ENCODE measurements at regions not wholly inside any gene's neighbourhood (a gene's known extent, or its start where the extent isn't known, plus 50 kb on each side); places are given as distances from the start of the nearest gene placed in this dataset.
"Not testable (repeated sequence)": the region's sequence is repeated elsewhere in the genome, so short reads cannot be mapped to it uniquely, and the experiment has no call there.

DNA sequence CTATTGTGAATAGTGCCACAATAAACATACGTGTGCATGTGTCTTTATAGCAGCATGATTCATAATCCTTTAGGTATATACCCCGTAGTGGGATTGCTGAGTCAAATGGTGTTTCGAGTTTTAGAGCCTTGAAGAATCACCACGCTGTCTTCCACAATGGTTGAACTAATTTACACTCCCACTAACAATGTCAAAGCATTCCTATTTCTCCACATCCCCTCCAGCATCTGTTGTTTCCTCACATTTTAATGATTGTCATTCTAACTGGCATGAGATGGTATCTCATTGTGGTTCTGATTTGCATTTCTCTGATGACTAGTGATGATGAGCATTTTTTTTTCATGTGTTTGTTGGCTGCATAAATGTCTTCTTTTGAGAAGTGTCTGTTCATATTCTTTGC lies 110.4 kb upstream of the RGS1 start:
- H3K4me1 ChIP-seq (replicated peaks in 1 of 4; ENCODE audit: control insufficient read depth in 3 of 4, insufficient read depth in 4 of 4, low read length in 3 of 4); H3K9me3 ChIP-seq (ENCODE audit: insufficient read depth in 2 of 2, low read depth in 1 of 2, low read length in 1 of 2); POLR2A ChIA-PET (ENCODE audit: partially characterized antibody); H3K23me2 ChIP-seq (ENCODE audit: low read depth, low read length); H3K4me2 ChIP-seq (ENCODE audit: insufficient read depth in 1 of 2, low read depth in 2 of 2, low read length in 2 of 2); H2BK5ac ChIP-seq (ENCODE audit: low read depth, low read length); H2BK120ac ChIP-seq (replicated peaks; ENCODE audit: low read depth, low read length); H3K23ac ChIP-seq (ENCODE audit: insufficient read length); H2BK20ac ChIP-seq (ENCODE audit: low read length); H3K9ac ChIP-seq (replicated peaks in 1 of 4; ENCODE audit: extremely low read depth in 1 of 4, low read depth in 3 of 4, low read length in 3 of 4); H2BK15ac ChIP-seq (ENCODE audit: low read length); H3K56ac ChIP-seq (replicated peaks; ENCODE audit: insufficient read length, low read depth, low read length); H2AFZ ChIP-seq (ENCODE audit: low read length); H3K36me3 ChIP-seq (ENCODE audit: control insufficient read depth in 2 of 4, insufficient read depth in 4 of 4, low read length in 3 of 4); H4K91ac ChIP-seq (replicated peaks; ENCODE audit: insufficient read length, low read length); H3K18ac ChIP-seq (ENCODE audit: extremely low read depth, low read length); DNase-seq (ENCODE audit: low read depth in 1 of 2, low spot score in 2 of 2); H3K27me3 ChIP-seq (replicated peaks in 1 of 4; ENCODE audit: control insufficient read depth in 3 of 4, extremely low read depth in 1 of 4, insufficient read depth in 3 of 4, low read length in 3 of 4); H4K8ac ChIP-seq (ENCODE audit: extremely low read depth, insufficient read depth, low read length); H4K5ac ChIP-seq (ENCODE audit: insufficient read length, low read depth, low read length); H3K27ac ChIP-seq (ENCODE audit: low read depth, low read length); H2AK5ac ChIP-seq (ENCODE audit: low read depth, low read length); H4K20me1 ChIP-seq (replicated peaks in 1 of 2; ENCODE audit: control insufficient read depth in 1 of 2, insufficient read depth in 2 of 2, low read length in 2 of 2); H2BK12ac ChIP-seq (ENCODE audit: low read depth, low read length); H3K79me1 ChIP-seq (ENCODE audit: low read depth, low read length); H3K4ac ChIP-seq (replicated peaks; ENCODE audit: insufficient read length, low read depth, low read length); H3K79me2 ChIP-seq (ENCODE audit: control insufficient read depth in 1 of 2, insufficient read depth in 2 of 2, low read length in 2 of 2); FAIRE-seq; H3K4me3 ChIP-seq (ENCODE audit: extremely low read depth in 1 of 4, insufficient read depth in 2 of 4, low read depth in 3 of 4, low read length in 4 of 4); H3K14ac ChIP-seq (ENCODE audit: insufficient read length); CTCF ChIA-PET (ENCODE audit: partially characterized antibody): not testable (repeated sequence)
- 93% methylated on average over 4 of the region's 4 CpGs; no CpG with 5 or more reads in 1 of the 2 experiments for WGBS, 2 experiments (ENCODE audit: extremely low coverage in 1 of 2, insufficient coverage in 1 of 2, insufficient read length in 1 of 2, insufficient replicate concordance in 2 of 2, low coverage in 1 of 2, low lambda C conversion rate in 2 of 2, missing lambda C conversion rate in 1 of 2)

Data from H1 (cell line).